Transverse colon (tissue), 4 donors: ENCODE measurements at regions not wholly inside any gene's neighbourhood (a gene's known extent, or its start where the extent isn't known, plus 50 kb on each side); places are given as distances from the start of the nearest gene placed in this dataset.

Experiments
- DNase-seq: peaks from one replicate; pipeline ENCODE4 v3.0.0-alpha.2; 2019
- H3K27ac ChIP-seq, 4 donors: fragments of 200-600 bp; sonication (generic); 2 replicates each; pipeline ENCODE4 v1.5.1; 2016 to 2018; ENCODE audit warnings: inconsistent platforms in 4 of 4
- H3K27me3 ChIP-seq: fragments of 200-600 bp; sonication (generic); 2 replicates; pipeline ENCODE4 v1.5.1; 2017; ENCODE audit warnings: inconsistent platforms
- H3K36me3 ChIP-seq, 4 donors: fragments of 200-600 bp; sonication (generic); 2 replicates each; pipeline ENCODE4 v1.5.1; 2017 to 2019; ENCODE audit warnings: inconsistent platforms in 4 of 4
- H3K4me1 ChIP-seq, 4 donors: fragments of 200-600 bp; sonication (generic); 2 replicates each; pipeline ENCODE4 v1.5.1; 2017 to 2020; ENCODE audit warnings: inconsistent platforms in 4 of 4
- H3K4me3 ChIP-seq, 4 donors: fragments of 200-600 bp; sonication (generic); 1 replicate in 1 of 4; 2 replicates in 3 of 4; pipeline versions ENCODE4 v1.5.1 to v1.6.1; 2017 to 2019; ENCODE audit warnings: inconsistent platforms in 4 of 4
- H3K9me3 ChIP-seq, 2 donors: fragments of 200-600 bp; sonication (generic); 2 replicates each; pipeline ENCODE4 v1.5.1; 2017 to 2019; ENCODE audit warnings: inconsistent platforms in 2 of 2
- CTCF ChIP-seq, 5 experiments: fragments of 200-600 bp in 3 of 5; fragments of 450-650 bp in 2 of 5; sonication (generic) in 3 of 5; IDR thresholded peaks; 1 replicate in 2 of 5; 2 replicates in 3 of 5; pipeline ENCODE4 v1.5.1; 2016 to 2017; ENCODE audit warnings: antibody characterized with exemption in 5 of 5, inconsistent platforms in 3 of 5, mild to moderate bottlenecking in 2 of 5, moderate library complexity in 1 of 5
- EP300 ChIP-seq: sonication (generic); formaldehyde crosslinking; IDR thresholded peaks from one replicate; pipeline ENCODE4 v1.6.1; 2017; ENCODE audit warnings: antibody characterized with exemption, low read depth
- POLR2A ChIP-seq: fragments of 450-650 bp; IDR thresholded peaks from one replicate; pipeline ENCODE4 v1.6.1; 2016; ENCODE audit warnings: antibody characterized with exemption, mild to moderate bottlenecking, moderate library complexity
- POLR2AphosphoS5 ChIP-seq, 3 donors: sonication (generic); formaldehyde crosslinking; IDR thresholded peaks; one replicate each; pipeline ENCODE4 v1.6.1; 2016; ENCODE audit warnings: antibody characterized with exemption in 3 of 3
- WGBS, 2 donors: methylation state at CpG; one replicate each; pipeline ENCODE4 v1.1.5; 2018; ENCODE audit warnings: low coverage in 1 of 2; 5-methylcytosine and 5-hydroxymethylcytosine counted together
- in situ Hi-C, 4 donors: fragments of 200-750 bp; cut with MboI; loops; one replicate each; pipeline versions ENCODE4 v1.15.0 to v1.15.1; 2017; ENCODE audit warnings: low sequenced_read_pairs in 3 of 4, low pct_ligation_motif_present in 1 of 4, low pct_unique_long_range_greater_than_20kb in 1 of 4
- intact Hi-C: fragments of 100-400 bp; cut with DNase I; formaldehyde crosslinking; loops from one replicate; pipeline ENCODE4 v1.15.1; 2023; ENCODE audit warnings: low total_unique reads

- WGBS, 2 donors, result 75 to 81% methylated on average over 4 of the region's 4 CpGs
- H3K36me3 ChIP-seq, result no peaks in the 10 kb centered on the region
- in situ Hi-C loops, result no loop called here
- TF ChIP-seq POLR2A (no peak), POLR2AphosphoS5 (IDR thresholded peaks at IDR 0.05) (no peak), CTCF (IDR thresholded peaks at IDR 0.05) (no peak), EP300 (no peak)
- no peak overlapping the region for H3K27ac ChIP-seq
- DNase-seq, result no peak
- no peaks in the 10 kb centered on the region for H3K4me1 ChIP-seq
- no peak overlapping the region for H3K4me3 ChIP-seq
- H3K9me3 ChIP-seq, result no peaks in the 10 kb centered on the region
- no peaks in the 10 kb centered on the region for H3K27me3 ChIP-seq
- intact Hi-C loops, result no loop called here
Observed at GRCh38 chr5:163248871-163249270, 188.5 kb upstream of the CCNG1 start.

GRCh38 chr5:163252950-163253349 lies 184.4 kb upstream of the CCNG1 start:
- Histone ChIP-seq H3K4me1 (no peaks in the 10 kb centered on the region), H3K4me3 (no peak overlapping the region), H3K27me3 (no peaks in the 10 kb centered on the region), H3K27ac (no peak overlapping the region), H3K9me3 (no peaks in the 10 kb centered on the region), H3K36me3 (no peaks in the 10 kb centered on the region)
- TF ChIP-seq CTCF (IDR thresholded peaks at IDR 0.05), result no peak
- TF ChIP-seq POLR2A, result no peak
- TF ChIP-seq POLR2AphosphoS5 (IDR thresholded peaks at IDR 0.05), result no peak
- no peak for TF ChIP-seq EP300
- no peak for DNase-seq
- intact Hi-C loops, result no loop called here
- in situ Hi-C loops, result no loop called here
- 71 to 77% methylated on average over 4 to 5 of the region's 5 CpGs for whole genome bisulfite sequencing, 2 donors

- intact Hi-C loops, result no loop called here
- Histone ChIP-seq H3K9me3 (no peaks in the 10 kb centered on the region), H3K27me3 (no peaks in the 10 kb centered on the region), H3K36me3 (no peaks in the 10 kb centered on the region), H3K4me1 (no peaks in the 10 kb centered on the region), H3K27ac (no peak overlapping the region), H3K4me3 (no peak overlapping the region)
- DNase-seq, result no peak
- in situ Hi-C loops, result no loop called here
- WGBS, 2 donors, result 62 to 73% methylated on average over 2 of the region's 2 CpGs
- TF ChIP-seq CTCF (IDR thresholded peaks at IDR 0.05), result no peak
- TF ChIP-seq EP300, result no peak
- no peak for TF ChIP-seq POLR2AphosphoS5 (IDR thresholded peaks at IDR 0.05)
- TF ChIP-seq POLR2A, result no peak
Observed at GRCh38 chr5:163259495-163259894, 177.9 kb upstream of the CCNG1 start.

GRCh38 chr5:163260471-163260870 lies 176.9 kb upstream of the CCNG1 start:
- in situ Hi-C loops, result no loop called here
- no peak for TF ChIP-seq CTCF (IDR thresholded peaks at IDR 0.05)
- TF ChIP-seq POLR2A, result no peak
- TF ChIP-seq POLR2AphosphoS5 (IDR thresholded peaks at IDR 0.05), result no peak
- no peak for TF ChIP-seq EP300
- Histone ChIP-seq H3K27me3 (no peaks in the 10 kb centered on the region), H3K36me3 (no peaks in the 10 kb centered on the region), H3K4me1 (no peaks in the 10 kb centered on the region), H3K27ac (no peak overlapping the region), H3K4me3 (no peak overlapping the region), H3K9me3 (no peaks in the 10 kb centered on the region)
- WGBS, 2 donors, result 67 to 79% methylated on average over 1 to 2 of the region's 2 CpGs
- intact Hi-C loops, result no loop called here
- DNase-seq, result no peak
